NB4 (cell line): ENCODE measurements at regions not wholly inside any gene's neighbourhood (a gene's known extent, or its start where the extent isn't known, plus 50 kb on each side); places are given as distances from the start of the nearest gene placed in this dataset.

Experiments
- POLR2A ChIP-seq: IDR thresholded peaks from 2 replicates; pipeline ENCODE4 v1.6.1; 2011; ENCODE audit warnings: mild to moderate bottlenecking; ENCODE audit not compliant: insufficient read length; ENCODE audit errors: extremely low read depth
- TF ChIP-seq, protein P1 (sequence below): IDR thresholded peaks from one replicate; pipeline ENCODE4 v1.5.1; 2012; ENCODE audit warnings: low read depth, low read length
- TF ChIP-seq, protein P2 (sequence below): IDR thresholded peaks from 2 replicates; pipeline ENCODE4 v1.6.1; 2011; ENCODE audit warnings: low read depth, low read length

- TF ChIP-seq, protein P1, sequence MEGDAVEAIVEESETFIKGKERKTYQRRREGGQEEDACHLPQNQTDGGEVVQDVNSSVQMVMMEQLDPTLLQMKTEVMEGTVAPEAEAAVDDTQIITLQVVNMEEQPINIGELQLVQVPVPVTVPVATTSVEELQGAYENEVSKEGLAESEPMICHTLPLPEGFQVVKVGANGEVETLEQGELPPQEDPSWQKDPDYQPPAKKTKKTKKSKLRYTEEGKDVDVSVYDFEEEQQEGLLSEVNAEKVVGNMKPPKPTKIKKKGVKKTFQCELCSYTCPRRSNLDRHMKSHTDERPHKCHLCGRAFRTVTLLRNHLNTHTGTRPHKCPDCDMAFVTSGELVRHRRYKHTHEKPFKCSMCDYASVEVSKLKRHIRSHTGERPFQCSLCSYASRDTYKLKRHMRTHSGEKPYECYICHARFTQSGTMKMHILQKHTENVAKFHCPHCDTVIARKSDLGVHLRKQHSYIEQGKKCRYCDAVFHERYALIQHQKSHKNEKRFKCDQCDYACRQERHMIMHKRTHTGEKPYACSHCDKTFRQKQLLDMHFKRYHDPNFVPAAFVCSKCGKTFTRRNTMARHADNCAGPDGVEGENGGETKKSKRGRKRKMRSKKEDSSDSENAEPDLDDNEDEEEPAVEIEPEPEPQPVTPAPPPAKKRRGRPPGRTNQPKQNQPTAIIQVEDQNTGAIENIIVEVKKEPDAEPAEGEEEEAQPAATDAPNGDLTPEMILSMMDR: no peak
- TF ChIP-seq POLR2A: no peak
- TF ChIP-seq, protein P2, sequence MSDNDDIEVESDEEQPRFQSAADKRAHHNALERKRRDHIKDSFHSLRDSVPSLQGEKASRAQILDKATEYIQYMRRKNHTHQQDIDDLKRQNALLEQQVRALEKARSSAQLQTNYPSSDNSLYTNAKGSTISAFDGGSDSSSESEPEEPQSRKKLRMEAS: no peak
These were observed 200.8 kb upstream of the CHD6 start for GRCh38 chr20:41818991-41819390.
